HUDEP-2 (cell line): ENCODE measurements at regions not wholly inside any gene's neighbourhood (a gene's known extent, or its start where the extent isn't known, plus 50 kb on each side); places are given as distances from the start of the nearest gene placed in this dataset.

Experiments used
- DNase-seq, 76 experiments: peaks; one replicate each; lab custom pipeline; 2025; ENCODE audit not compliant: unreplicated experiment in 76 of 76; lab: John Stamatoyannopoulos, UW

- DNase-seq: no peak
Measured at GRCh38 chr7:116142850-116143249, 67.5 kb upstream of the TES start.

- DNase-seq: no peak
Measured at GRCh38 chr7:116145245-116145852, 65.0 kb upstream of the TES start.

GRCh38 chr7:116148108-116148507, 62.2 kb upstream of the TES start:
- no peak for DNase-seq

GRCh38 chr7:116148626-116149025, 61.7 kb upstream of the TES start:
- no peak for DNase-seq

DNA sequence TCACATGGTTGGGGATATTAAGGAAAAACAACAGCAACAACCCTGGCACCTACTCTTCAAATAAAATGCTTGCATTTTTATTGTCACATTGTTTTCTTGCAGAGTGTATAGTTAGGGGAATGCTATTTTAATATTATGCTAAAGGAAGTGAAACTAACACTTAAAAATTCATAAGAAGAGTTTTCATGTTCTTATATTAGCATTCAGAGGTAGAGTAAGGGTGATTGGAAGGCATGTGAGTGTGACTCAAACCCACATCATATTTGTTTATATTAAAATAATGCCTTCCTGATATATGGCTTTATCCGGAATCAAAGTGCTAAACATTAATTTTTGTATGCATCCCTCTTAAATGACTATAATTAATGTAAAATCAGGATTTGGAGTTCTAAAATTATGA, 59.8 kb upstream of the TES start:
- DNase-seq: no peak

DNA sequence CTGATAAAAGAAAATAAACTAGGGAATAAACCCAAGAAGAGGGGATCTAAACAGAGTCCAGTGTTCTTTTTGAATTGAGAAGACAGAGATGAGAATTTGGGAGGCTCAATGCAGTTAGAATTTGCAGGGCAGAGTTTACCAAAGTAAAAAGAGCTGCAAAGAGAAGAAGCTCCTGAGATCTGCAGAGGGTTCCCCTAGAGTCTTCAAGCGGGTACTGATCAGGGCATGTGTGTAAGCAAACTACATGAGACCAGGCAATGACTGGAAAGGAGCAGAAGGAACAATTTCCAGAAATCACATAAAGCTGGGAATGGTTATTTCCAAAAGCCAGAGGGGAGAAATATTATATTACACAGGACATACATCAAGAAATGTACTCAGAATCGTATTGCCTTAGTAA, 58.1 kb upstream of the TES start:
- no peak for DNase-seq

DNA sequence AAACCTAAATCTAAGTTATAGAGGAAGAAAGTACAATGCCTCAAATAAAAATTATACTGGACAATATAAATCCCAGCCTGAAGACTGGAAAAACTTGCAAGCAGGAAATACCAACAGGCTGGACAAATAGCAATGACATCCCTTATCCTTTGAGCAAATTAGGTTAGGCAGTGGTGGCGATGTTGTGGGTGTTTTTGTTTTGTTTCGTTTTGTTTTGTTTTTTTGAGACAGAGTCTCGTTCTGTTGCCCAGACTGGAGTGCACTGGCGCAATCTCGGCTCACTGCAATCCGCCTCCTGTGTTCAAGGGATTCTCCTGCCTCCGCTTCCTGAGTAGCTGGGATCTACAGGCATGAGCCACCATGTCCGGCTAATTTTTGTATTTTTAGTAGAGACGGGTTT, 57.3 kb upstream of the TES start:
- no peak for DNase-seq

DNA sequence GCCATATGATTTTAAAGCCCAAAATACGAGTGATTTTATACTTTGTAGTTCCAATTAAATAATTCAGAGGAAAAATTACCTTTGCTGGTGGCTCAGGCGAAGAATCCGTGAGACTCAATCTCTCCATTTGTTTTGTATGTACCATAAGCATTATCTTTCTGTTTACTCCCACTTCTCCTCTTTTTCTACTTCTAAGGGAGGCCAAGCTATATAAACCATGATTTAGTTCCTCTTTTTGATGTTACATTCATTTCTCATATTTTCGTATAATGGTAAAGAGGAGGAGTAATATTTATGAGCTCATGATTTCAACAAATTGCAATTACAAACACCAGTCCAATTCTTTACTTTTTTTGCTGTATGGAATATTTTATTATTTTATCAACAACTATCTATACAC, 50.6 kb upstream of the TES start:
- DNase-seq: no peak
